GM21381 (cell line): ENCODE measurements at regions not wholly inside any gene's neighbourhood (a gene's known extent, or its start where the extent isn't known, plus 50 kb on each side); places are given as distances from the start of the nearest gene placed in this dataset.
"Not testable (repeated sequence)": the region's sequence is repeated elsewhere in the genome, so short reads cannot be mapped to it uniquely, and the experiment has no call there.

Experiments used
- ATAC-seq: cut with Tn5 transposase; IDR thresholded peaks from one replicate; pipeline ENCODE4 v1.9.1; 2021; ENCODE audit warnings: mild to moderate bottlenecking, moderate library complexity; ENCODE audit not compliant: unreplicated experiment

GRCh38 chr10:63003816-63004453 lies 129.2 kb upstream of the NRBF2 start:
- ATAC-seq, result no peak

- ATAC-seq, result no peak
Measured at GRCh38 chr10:62996925-62997324, 136.2 kb upstream of the NRBF2 start.

GRCh38 chr10:62996516-62996915 lies 136.6 kb upstream of the NRBF2 start:
- ATAC-seq, result no peak

- no peak for ATAC-seq
Measured at GRCh38 chr10:62993121-62993520, 140.0 kb upstream of the NRBF2 start.

- peak; percentile 44 for ATAC-seq
Measured at GRCh38 chr10:62992145-62992721, 140.9 kb upstream of the NRBF2 start.

GRCh38 chr10:62990126-62990525 lies 143.0 kb upstream of the NRBF2 start:
- no peak for ATAC-seq

GRCh38 chr10:62985807-62986600 lies 147.1 kb upstream of the NRBF2 start:
- ATAC-seq, result no peak

GRCh38 chr10:62981096-62981495 lies 152.0 kb upstream of the NRBF2 start:
- ATAC-seq, result no peak

GRCh38 chr10:62980687-62981086 lies 152.4 kb upstream of the NRBF2 start:
- no peak for ATAC-seq

- ATAC-seq, result no peak
Measured at GRCh38 chr10:62979921-62980320, 153.2 kb upstream of the NRBF2 start.

- ATAC-seq, result no peak
Measured at GRCh38 chr10:62978482-62978881, 154.6 kb upstream of the NRBF2 start.

- not testable (repeated sequence) for ATAC-seq
Measured at GRCh38 chr10:62974795-62975194, 158.3 kb upstream of the NRBF2 start.

GRCh38 chr10:62972103-62972502 lies 155.9 kb upstream of the EGR2 start:
- no peak for ATAC-seq

GRCh38 chr10:62964026-62964425 lies 147.9 kb upstream of the EGR2 start:
- no peak for ATAC-seq

- no peak for ATAC-seq
Measured at GRCh38 chr10:62961951-62962523, 145.9 kb upstream of the EGR2 start.

GRCh38 chr10:62960416-62960815 lies 144.2 kb upstream of the EGR2 start:
- ATAC-seq, result no peak

- ATAC-seq, result no peak
Measured at GRCh38 chr10:62959553-62959952, 143.4 kb upstream of the EGR2 start.

- ATAC-seq, result no peak
Measured at GRCh38 chr10:62958980-62959379, 142.8 kb upstream of the EGR2 start.

GRCh38 chr10:62946278-62946677 lies 130.1 kb upstream of the EGR2 start:
- no peak for ATAC-seq

- ATAC-seq, result no peak
Measured at GRCh38 chr10:62939698-62940097, 123.5 kb upstream of the EGR2 start.

- no peak for ATAC-seq
Measured at GRCh38 chr10:62938672-62939071, 122.5 kb upstream of the EGR2 start.

GRCh38 chr10:62937674-62938073 lies 121.5 kb upstream of the EGR2 start:
- no peak for ATAC-seq
